H1 (cell line): ENCODE measurements at regions not wholly inside any gene's neighbourhood (a gene's known extent, or its start where the extent isn't known, plus 50 kb on each side); places are given as distances from the start of the nearest gene placed in this dataset.

ENCODE experiments used
- CTCF ChIA-PET: fragments of 300-600 bp; sonication (Branson Sonifier 250); formaldehyde crosslinking; loops from one replicate; lab custom pipeline; 2021; ENCODE audit not compliant: partially characterized antibody; lab: Charles Lee
- POLR2A ChIA-PET: fragments of 300-600 bp; sonication (Branson Sonifier 250); formaldehyde crosslinking; loops from one replicate; lab custom pipeline; 2021; ENCODE audit warnings: inconsistent platforms; ENCODE audit not compliant: partially characterized antibody; lab: Charles Lee
- DNase-seq, 2 experiments: peaks; one replicate each; pipeline versions ENCODE4 v3.0.0 to v3.0.0-alpha.2; 2010 to 2022; ENCODE audit warnings: low spot score in 2 of 2, low read depth in 1 of 2, mixed read lengths in 1 of 2
- FAIRE-seq: peaks from 2 replicates; lab custom pipeline; 2011; peaks lifted over from hg19 to GRCh38; lab: Jason Lieb, UNC
- H2AFZ ChIP-seq: 2 replicates; pipeline ENCODE4 v1.8.1; 2012; ENCODE audit warnings: low read length, inconsistent platforms
- H2AK5ac ChIP-seq: 2 replicates; pipeline ENCODE4 v1.6.1; 2013; ENCODE audit warnings: low read depth, low read length
- H2BK120ac ChIP-seq: replicated peaks from 2 replicates; pipeline ENCODE3; 2013; ENCODE audit warnings: low read depth, low read length, inconsistent platforms
- H2BK12ac ChIP-seq: 2 replicates; pipeline ENCODE4 v1.6.1; 2013; ENCODE audit warnings: low read depth, low read length
- H2BK15ac ChIP-seq: 2 replicates; pipeline ENCODE4 v1.6.1; 2013; ENCODE audit warnings: low read length
- H2BK20ac ChIP-seq: 2 replicates; pipeline ENCODE4 v1.6.1; 2013; ENCODE audit warnings: low read length
- H2BK5ac ChIP-seq: 2 replicates; pipeline ENCODE4 v1.6.1; 2013; ENCODE audit warnings: low read depth, low read length
- H3K14ac ChIP-seq: 2 replicates; pipeline ENCODE4 v1.6.1; 2013; ENCODE audit warnings: inconsistent platforms; ENCODE audit not compliant: insufficient read length
- H3K18ac ChIP-seq: 2 replicates; pipeline ENCODE4 v1.6.1; 2013; ENCODE audit warnings: low read length; ENCODE audit errors: extremely low read depth
- H3K23ac ChIP-seq: 2 replicates; pipeline ENCODE4 v1.6.1; 2013; ENCODE audit warnings: inconsistent platforms; ENCODE audit not compliant: insufficient read length
- H3K23me2 ChIP-seq: 2 replicates; pipeline ENCODE4 v1.6.1; 2013; ENCODE audit warnings: low read depth, low read length
- H3K27ac ChIP-seq: 2 replicates; pipeline ENCODE4 v1.6.1; 2011; ENCODE audit warnings: low read depth, low read length, inconsistent platforms
- H3K27me3 ChIP-seq, 4 experiments: replicated peaks in 1 of 4; 1 replicate in 1 of 4; 2 replicates in 3 of 4; pipeline versions ENCODE4 v1.6.1 to v1.8.1; 2011 to 2013; ENCODE audit warnings: low read length in 3 of 4, mild to moderate bottlenecking in 3 of 4, inconsistent platforms in 2 of 4, mixed read lengths in 2 of 4, moderate library complexity in 1 of 4; ENCODE audit not compliant: control insufficient read depth in 3 of 4, insufficient read depth in 3 of 4; ENCODE audit errors: extremely low read depth in 1 of 4
- H3K36me3 ChIP-seq, 4 experiments: 2 replicates each; pipeline versions ENCODE4 v1.6.1 to v1.8.1; 2011 to 2013; ENCODE audit warnings: mild to moderate bottlenecking in 4 of 4, low read length in 3 of 4, moderate library complexity in 2 of 4, control low read depth in 1 of 4, inconsistent platforms in 1 of 4; ENCODE audit not compliant: insufficient read depth in 4 of 4, control insufficient read depth in 2 of 4
- H3K4ac ChIP-seq: replicated peaks from 2 replicates; pipeline ENCODE3; 2013; ENCODE audit warnings: low read length, low read depth, mixed read lengths, inconsistent platforms; ENCODE audit not compliant: insufficient read length
- H3K4me1 ChIP-seq, 4 experiments: replicated peaks in 1 of 4; 1 replicate in 1 of 4; 2 replicates in 3 of 4; pipeline versions ENCODE4 v1.6.1 to v1.8.1; 2011 to 2013; ENCODE audit warnings: low read length in 3 of 4, inconsistent platforms in 2 of 4, mixed read lengths in 1 of 4; ENCODE audit not compliant: insufficient read depth in 4 of 4, control insufficient read depth in 3 of 4
- H3K4me2 ChIP-seq, 2 experiments: 2 replicates each; pipeline versions ENCODE4 v1.6.1 to v1.8.1; 2011 to 2013; ENCODE audit warnings: low read depth in 2 of 2, low read length in 2 of 2, control low read depth in 1 of 2, inconsistent platforms in 1 of 2, mild to moderate bottlenecking in 1 of 2; ENCODE audit not compliant: insufficient read depth in 1 of 2
- H3K4me3 ChIP-seq, 4 experiments: fragments of 200-600, 300-600 bp in 1 of 4; sonication (generic), shearing (Covaris generic), sonication (Bioruptor Twin) in 1 of 4; 2 replicates each; pipeline versions ENCODE4 v1.5.1 to v1.8.1; 2011 to 2016; ENCODE audit warnings: low read length in 4 of 4, low read depth in 3 of 4, control low read depth in 2 of 4, inconsistent platforms in 2 of 4, mild to moderate bottlenecking in 2 of 4, mixed read lengths in 1 of 4, moderate library complexity in 1 of 4; ENCODE audit not compliant: insufficient read depth in 2 of 4; ENCODE audit errors: extremely low read depth in 1 of 4
- H3K56ac ChIP-seq: replicated peaks from 2 replicates; pipeline ENCODE3; 2013; ENCODE audit warnings: low read depth, mild to moderate bottlenecking, mixed read lengths, low read length, inconsistent platforms; ENCODE audit not compliant: insufficient read length
- H3K79me1 ChIP-seq: 2 replicates; pipeline ENCODE4 v1.6.1; 2013; ENCODE audit warnings: low read depth, low read length, control low read depth
- H3K79me2 ChIP-seq, 2 experiments: 2 replicates each; pipeline versions ENCODE4 v1.6.1 to v1.8.1; 2012 to 2013; ENCODE audit warnings: low read length in 2 of 2, mild to moderate bottlenecking in 2 of 2, inconsistent platforms in 1 of 2; ENCODE audit not compliant: insufficient read depth in 2 of 2, control insufficient read depth in 1 of 2
- H3K9ac ChIP-seq, 4 experiments: replicated peaks in 1 of 4; 1 replicate in 1 of 4; 2 replicates in 3 of 4; pipeline versions ENCODE4 v1.6.1 to v1.8.1; 2011 to 2013; ENCODE audit warnings: low read depth in 3 of 4, low read length in 3 of 4, control low read depth in 2 of 4, mild to moderate bottlenecking in 2 of 4, moderate library complexity in 2 of 4, inconsistent platforms in 1 of 4; ENCODE audit errors: extremely low read depth in 1 of 4
- H3K9me3 ChIP-seq, 2 experiments: 2 replicates each; pipeline versions ENCODE4 v1.6.1 to v1.8.1; 2012 to 2013; ENCODE audit warnings: mild to moderate bottlenecking in 2 of 2, moderate library complexity in 2 of 2, control low read depth in 1 of 2, inconsistent platforms in 1 of 2, low read depth in 1 of 2, low read length in 1 of 2, mixed read lengths in 1 of 2; ENCODE audit not compliant: insufficient read depth in 2 of 2
- H4K20me1 ChIP-seq, 2 experiments: replicated peaks in 1 of 2; 2 replicates each; pipeline versions ENCODE3 to v1.8.1; 2011 to 2013; ENCODE audit warnings: inconsistent platforms in 2 of 2, low read length in 2 of 2, mild to moderate bottlenecking in 1 of 2; ENCODE audit not compliant: insufficient read depth in 2 of 2, control insufficient read depth in 1 of 2
- H4K5ac ChIP-seq: 2 replicates; pipeline ENCODE4 v1.6.1; 2013; ENCODE audit warnings: low read length, low read depth, mixed read lengths, inconsistent platforms; ENCODE audit not compliant: insufficient read length
- H4K8ac ChIP-seq: 2 replicates; pipeline ENCODE4 v1.8.0; 2013; ENCODE audit warnings: mild to moderate bottlenecking, moderate library complexity, low read length, inconsistent platforms; ENCODE audit not compliant: insufficient read depth; ENCODE audit errors: extremely low read depth
- H4K91ac ChIP-seq: replicated peaks from 2 replicates; pipeline ENCODE3; 2013; ENCODE audit warnings: low read length, mixed read lengths, inconsistent platforms; ENCODE audit not compliant: insufficient read length
- CHD2 ChIP-seq: IDR thresholded peaks from 2 replicates; pipeline ENCODE4 v1.6.1; 2012; ENCODE audit warnings: low read length, improper control_type of control experiment
- WGBS, 2 experiments: shearing (Covaris generic) in 1 of 2; methylation state at CpG; one replicate each; pipeline versions ENCODE4 v1.1.6 to v1.1.7; 2013 to 2015; ENCODE audit warnings: low lambda C conversion rate in 2 of 2, mixed read lengths in 2 of 2, inconsistent platforms in 1 of 2, low coverage in 1 of 2, missing lambda C conversion rate in 1 of 2; ENCODE audit not compliant: insufficient replicate concordance in 2 of 2, insufficient coverage in 1 of 2, insufficient read length in 1 of 2; ENCODE audit errors: extremely low coverage in 1 of 2, missing lambda C conversion rate in 1 of 2; 5-methylcytosine and 5-hydroxymethylcytosine counted together
- TF ChIP-seq, protein P1 (sequence below), 3 experiments: IDR thresholded peaks; 1 replicate in 2 of 3; 2 replicates in 1 of 3; pipeline versions ENCODE4 v1.5.1 to v1.6.1; 2011; ENCODE audit warnings: low read length in 3 of 3, mild to moderate bottlenecking in 3 of 3, inconsistent platforms in 2 of 3, low read depth in 1 of 3, moderate library complexity in 1 of 3; ENCODE audit not compliant: insufficient read depth in 1 of 3; ENCODE audit errors: control extremely low read depth in 1 of 3

DNA sequence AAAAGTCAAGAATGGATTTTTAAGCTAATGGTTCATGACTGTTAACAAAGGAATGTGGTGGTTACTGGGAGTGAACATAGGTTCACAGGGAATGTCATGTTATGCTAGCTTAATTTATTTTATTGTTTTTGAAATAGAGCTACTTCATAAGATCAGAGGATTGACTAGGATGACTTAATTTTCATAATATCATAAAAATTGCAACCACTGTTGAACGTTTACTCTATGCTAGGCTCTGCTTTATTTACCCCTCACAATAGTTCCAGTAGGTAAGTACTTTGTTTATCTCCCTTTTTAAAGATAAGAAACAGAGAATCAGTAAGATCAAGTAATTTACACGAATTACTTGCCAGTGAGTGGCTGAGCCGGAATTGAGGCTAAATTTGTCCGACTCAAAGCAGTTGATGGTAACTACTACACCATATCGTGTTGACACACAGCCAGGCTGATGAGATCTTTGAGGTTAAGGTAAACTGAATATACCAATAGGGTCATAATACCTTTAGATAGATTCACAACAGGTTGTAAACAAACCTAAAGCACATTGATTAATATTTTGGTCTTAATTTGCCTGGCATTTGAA is 194.6 kb upstream of the CITED2 start:
- Histone ChIP-seq H3K56ac (no peak overlapping the region), H2BK5ac (no peak overlapping the region), H2AFZ (no peak overlapping the region), H2AK5ac (no peak overlapping the region), H2BK20ac (no peak overlapping the region), H3K9me3 (no peaks in the 10 kb centered on the region), H3K4me3 (no peak overlapping the region), H4K5ac (no peak overlapping the region), H3K4ac (no peak overlapping the region), H3K27me3 (no peaks in the 10 kb centered on the region), H3K4me2 (no peak overlapping the region), H3K18ac (no peak overlapping the region), H2BK15ac (no peak overlapping the region), H3K23me2 (no peaks in the 10 kb centered on the region), H4K20me1 (no peaks in the 10 kb centered on the region), H3K36me3 (no peaks in the 10 kb centered on the region), H3K4me1 (no peaks in the 10 kb centered on the region), H3K9ac (no peak overlapping the region), H3K27ac (no peak overlapping the region), H4K8ac (no peak overlapping the region), H3K79me1 (no peaks in the 10 kb centered on the region), H4K91ac (no peak overlapping the region), H2BK12ac (no peak overlapping the region), H3K14ac (no peak overlapping the region), H3K23ac (no peak overlapping the region), H2BK120ac (no peak overlapping the region), H3K79me2 (no peaks in the 10 kb centered on the region)
- no peak for DNase-seq
- TF ChIP-seq CHD2, result no peak
- TF ChIP-seq, protein P1, sequence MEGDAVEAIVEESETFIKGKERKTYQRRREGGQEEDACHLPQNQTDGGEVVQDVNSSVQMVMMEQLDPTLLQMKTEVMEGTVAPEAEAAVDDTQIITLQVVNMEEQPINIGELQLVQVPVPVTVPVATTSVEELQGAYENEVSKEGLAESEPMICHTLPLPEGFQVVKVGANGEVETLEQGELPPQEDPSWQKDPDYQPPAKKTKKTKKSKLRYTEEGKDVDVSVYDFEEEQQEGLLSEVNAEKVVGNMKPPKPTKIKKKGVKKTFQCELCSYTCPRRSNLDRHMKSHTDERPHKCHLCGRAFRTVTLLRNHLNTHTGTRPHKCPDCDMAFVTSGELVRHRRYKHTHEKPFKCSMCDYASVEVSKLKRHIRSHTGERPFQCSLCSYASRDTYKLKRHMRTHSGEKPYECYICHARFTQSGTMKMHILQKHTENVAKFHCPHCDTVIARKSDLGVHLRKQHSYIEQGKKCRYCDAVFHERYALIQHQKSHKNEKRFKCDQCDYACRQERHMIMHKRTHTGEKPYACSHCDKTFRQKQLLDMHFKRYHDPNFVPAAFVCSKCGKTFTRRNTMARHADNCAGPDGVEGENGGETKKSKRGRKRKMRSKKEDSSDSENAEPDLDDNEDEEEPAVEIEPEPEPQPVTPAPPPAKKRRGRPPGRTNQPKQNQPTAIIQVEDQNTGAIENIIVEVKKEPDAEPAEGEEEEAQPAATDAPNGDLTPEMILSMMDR (IDR thresholded peaks at IDR 0.05; ENCODE audit: control extremely low read depth in 1 of 3, insufficient read depth in 1 of 3, low read depth in 1 of 3, low read length in 3 of 3), result no peak
- ChIA-PET POLR2A (no interaction called here), CTCF (no interaction called here)
- 97% methylated on average over 5 of the region's 5 CpGs; no CpG with 5 or more reads in 1 of the 2 experiments for WGBS, 2 experiments
- FAIRE-seq, result no peak
